ENCODE measurements at regions not wholly inside any gene's neighbourhood (a gene's known extent, or its start where the extent isn't known, plus 50 kb on each side); places are given as distances from the start of the nearest gene placed in this dataset.

DNA sequence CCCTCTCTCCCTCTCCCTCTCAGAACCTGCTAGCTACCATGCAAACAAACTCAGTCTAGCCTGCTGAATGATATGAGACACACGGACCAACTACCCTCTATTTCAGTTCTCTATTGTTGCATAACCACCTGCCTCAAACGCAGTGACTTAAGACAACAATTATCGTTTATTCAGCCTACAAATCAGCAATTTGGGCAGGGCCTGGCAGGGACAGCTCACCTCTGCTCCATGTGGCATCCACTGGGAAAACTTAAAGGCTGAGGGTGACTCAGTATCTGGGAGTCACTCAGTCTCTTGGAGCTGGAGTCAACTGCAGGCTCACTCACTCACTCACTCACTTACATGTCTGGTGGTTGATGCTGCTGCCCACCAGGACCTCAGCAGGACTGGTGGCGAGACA is 121.3 kb downstream of the SEC16B start:
- no peaks in the 10 kb centered on the region for H3K27me3 ChIP-seq (replicated peaks; ENCODE audit: insufficient read depth)
- intact Hi-C loops (cut with DNase I): no loop called here
- no peak overlapping the region for H3K4me3 ChIP-seq
- no peak for DNase-seq (ENCODE audit: low spot score)
- WGBS: 64% methylated on average over 4 of the region's 4 CpGs
- H3K9me3 ChIP-seq: no peaks in the 10 kb centered on the region
- TF ChIP-seq POLR2A (IDR thresholded peaks at IDR 0.05) (no peak), POLR2AphosphoS5 (IDR thresholded peaks at IDR 0.05) (no peak)
- TF ChIP-seq, protein P1, sequence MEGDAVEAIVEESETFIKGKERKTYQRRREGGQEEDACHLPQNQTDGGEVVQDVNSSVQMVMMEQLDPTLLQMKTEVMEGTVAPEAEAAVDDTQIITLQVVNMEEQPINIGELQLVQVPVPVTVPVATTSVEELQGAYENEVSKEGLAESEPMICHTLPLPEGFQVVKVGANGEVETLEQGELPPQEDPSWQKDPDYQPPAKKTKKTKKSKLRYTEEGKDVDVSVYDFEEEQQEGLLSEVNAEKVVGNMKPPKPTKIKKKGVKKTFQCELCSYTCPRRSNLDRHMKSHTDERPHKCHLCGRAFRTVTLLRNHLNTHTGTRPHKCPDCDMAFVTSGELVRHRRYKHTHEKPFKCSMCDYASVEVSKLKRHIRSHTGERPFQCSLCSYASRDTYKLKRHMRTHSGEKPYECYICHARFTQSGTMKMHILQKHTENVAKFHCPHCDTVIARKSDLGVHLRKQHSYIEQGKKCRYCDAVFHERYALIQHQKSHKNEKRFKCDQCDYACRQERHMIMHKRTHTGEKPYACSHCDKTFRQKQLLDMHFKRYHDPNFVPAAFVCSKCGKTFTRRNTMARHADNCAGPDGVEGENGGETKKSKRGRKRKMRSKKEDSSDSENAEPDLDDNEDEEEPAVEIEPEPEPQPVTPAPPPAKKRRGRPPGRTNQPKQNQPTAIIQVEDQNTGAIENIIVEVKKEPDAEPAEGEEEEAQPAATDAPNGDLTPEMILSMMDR (IDR thresholded peaks at IDR 0.05): no peak
- no peak overlapping the region for H3K27ac ChIP-seq
- no peaks in the 10 kb centered on the region for H3K4me1 ChIP-seq (replicated peaks)
- no peaks in the 10 kb centered on the region for H3K36me3 ChIP-seq

DNA sequence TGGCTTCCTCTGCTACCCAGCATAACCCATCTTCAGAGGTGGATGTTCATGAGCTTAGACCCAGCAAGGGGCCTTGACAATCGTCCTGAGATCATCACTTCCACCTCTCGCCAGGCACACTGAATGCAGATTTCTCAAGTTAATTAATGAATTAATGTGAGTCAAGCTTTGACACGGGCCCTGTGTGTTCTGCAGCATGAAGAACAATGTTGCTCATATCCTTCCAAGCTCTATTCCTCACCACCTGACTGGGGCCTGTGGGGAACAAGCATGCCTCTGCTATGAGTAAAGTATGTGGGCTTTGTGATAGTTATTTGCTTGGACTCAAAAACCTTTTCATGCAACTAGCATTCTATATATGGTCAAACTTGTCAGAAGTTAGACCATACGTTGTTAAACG is 122.0 kb downstream of the SEC16B start:
- TF ChIP-seq, protein P1 (IDR thresholded peaks at IDR 0.05): no peak
- no peak for TF ChIP-seq POLR2A (IDR thresholded peaks at IDR 0.05)
- no peak for TF ChIP-seq POLR2AphosphoS5 (IDR thresholded peaks at IDR 0.05)
- H3K27ac ChIP-seq: no peak overlapping the region
- H3K4me1 ChIP-seq (replicated peaks): no peaks in the 10 kb centered on the region
- no peaks in the 10 kb centered on the region for H3K36me3 ChIP-seq
- intact Hi-C loops (cut with DNase I): no loop called here
- H3K27me3 ChIP-seq (replicated peaks; ENCODE audit: insufficient read depth): no peaks in the 10 kb centered on the region
- no peak for DNase-seq (ENCODE audit: low spot score)
- WGBS: 82% methylated on average over 5 of the region's 5 CpGs
- H3K9me3 ChIP-seq: no peaks in the 10 kb centered on the region
- no peak overlapping the region for H3K4me3 ChIP-seq

DNA sequence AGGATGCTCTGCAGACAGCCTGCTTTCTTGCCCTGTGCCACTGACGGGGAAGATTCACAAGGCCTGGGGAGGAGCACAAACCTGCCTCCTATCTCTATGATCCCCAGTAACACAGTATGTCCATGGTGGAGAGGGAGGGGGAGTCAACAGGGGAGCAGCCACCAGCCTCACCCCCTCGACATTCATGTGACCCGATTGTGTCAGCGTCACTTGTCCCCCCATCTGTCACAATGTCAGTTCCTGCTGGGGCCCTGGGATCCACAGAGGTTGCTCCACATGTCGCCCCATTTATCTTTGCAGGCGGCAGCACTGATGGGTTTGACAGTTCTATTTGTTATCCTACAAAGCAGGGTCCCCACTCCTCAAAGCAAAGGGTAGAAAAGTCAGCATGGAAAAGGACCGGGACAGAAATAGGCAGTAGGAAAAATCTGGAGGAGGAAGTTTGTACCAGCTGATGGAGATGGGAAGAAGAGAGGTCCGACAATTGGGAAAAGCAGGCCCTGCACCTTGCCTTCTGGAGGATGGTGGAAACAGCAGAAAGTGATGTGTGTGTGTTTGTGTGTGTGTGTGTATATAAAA is 130.9 kb downstream of the SEC16B start:
- intact Hi-C loops (cut with DNase I): no loop called here
- H3K27me3 ChIP-seq (replicated peaks; ENCODE audit: insufficient read depth): no peaks in the 10 kb centered on the region
- 85% methylated on average over 8 of the region's 8 CpGs for WGBS
- no peak for DNase-seq (ENCODE audit: low spot score)
- no peak overlapping the region for H3K27ac ChIP-seq
- H3K9me3 ChIP-seq: no peaks in the 10 kb centered on the region
- H3K36me3 ChIP-seq: no peaks in the 10 kb centered on the region
- no peak overlapping the region for H3K4me3 ChIP-seq
- no peak for TF ChIP-seq POLR2AphosphoS5 (IDR thresholded peaks at IDR 0.05)
- TF ChIP-seq, protein P1 (IDR thresholded peaks at IDR 0.05): no peak
- TF ChIP-seq POLR2A (IDR thresholded peaks at IDR 0.05): no peak
- no peaks in the 10 kb centered on the region for H3K4me1 ChIP-seq (replicated peaks)

DNA sequence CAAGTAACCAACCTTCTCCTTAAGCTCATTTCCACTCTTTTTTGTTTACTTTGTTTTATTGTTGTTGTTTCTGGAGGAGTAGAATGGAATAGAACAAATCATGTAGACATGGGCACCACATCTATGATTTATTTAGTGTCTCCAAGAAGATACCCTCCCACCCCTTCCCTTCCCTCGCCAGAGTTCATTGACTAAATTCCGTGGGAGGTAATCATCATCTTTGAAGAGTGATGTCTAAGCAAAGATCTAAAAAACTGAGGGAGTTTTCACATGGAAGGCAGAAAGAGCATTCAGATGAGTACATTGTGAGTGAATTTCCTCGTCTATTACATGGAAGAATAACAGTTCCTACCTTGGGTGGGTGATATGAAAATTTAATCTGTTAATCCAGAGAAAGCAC is 136.2 kb downstream of the SEC16B start:
- TF ChIP-seq POLR2A (IDR thresholded peaks at IDR 0.05) (no peak), POLR2AphosphoS5 (IDR thresholded peaks at IDR 0.05) (no peak)
- TF ChIP-seq, protein P1 (IDR thresholded peaks at IDR 0.05): no peak
- intact Hi-C loops (cut with DNase I): no loop called here
- no peaks in the 10 kb centered on the region for H3K36me3 ChIP-seq
- no peak overlapping the region for H3K27ac ChIP-seq
- DNase-seq (ENCODE audit: low spot score): no peak
- no peaks in the 10 kb centered on the region for H3K27me3 ChIP-seq (replicated peaks; ENCODE audit: insufficient read depth)
- no peaks in the 10 kb centered on the region for H3K4me1 ChIP-seq (replicated peaks)
- H3K9me3 ChIP-seq: no peaks in the 10 kb centered on the region
- 42% methylated on average over 3 of the region's 3 CpGs for WGBS
- H3K4me3 ChIP-seq: no peak overlapping the region

DNA sequence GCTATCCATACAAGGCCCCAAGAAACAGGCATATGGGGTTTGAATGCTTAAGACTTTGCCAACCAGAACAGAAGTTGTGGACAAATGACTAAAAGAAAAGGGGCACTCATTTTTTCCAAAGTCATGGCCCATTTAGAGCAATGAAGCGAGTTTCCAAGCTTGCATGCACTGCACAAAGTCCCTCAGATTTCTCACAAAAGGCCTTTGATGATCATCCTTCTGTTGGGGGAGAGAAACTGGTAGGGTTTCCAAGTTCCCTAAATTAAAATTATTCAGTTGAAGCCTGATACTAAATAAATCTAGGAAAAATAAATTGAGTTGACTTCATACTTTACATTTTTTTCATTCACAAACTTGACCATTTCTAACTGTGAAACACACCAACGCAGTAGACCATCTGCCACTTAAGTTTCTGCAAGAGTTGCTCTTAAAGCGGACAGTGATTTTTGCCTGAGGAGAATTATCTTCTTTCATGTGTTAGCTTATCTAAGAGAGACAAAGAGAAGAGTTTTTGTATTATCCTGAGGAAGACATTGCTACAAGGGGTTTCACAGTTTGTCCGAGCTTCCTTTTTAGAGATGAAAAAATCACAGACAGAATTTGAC is 139.2 kb downstream of the SEC16B start:
- H3K27ac ChIP-seq: no peak overlapping the region
- TF ChIP-seq, protein P1 (IDR thresholded peaks at IDR 0.05): no peak
- TF ChIP-seq POLR2AphosphoS5 (IDR thresholded peaks at IDR 0.05) (no peak), POLR2A (IDR thresholded peaks at IDR 0.05) (no peak)
- H3K9me3 ChIP-seq: no peaks in the 10 kb centered on the region
- DNase-seq (ENCODE audit: low spot score): no peak
- H3K27me3 ChIP-seq (replicated peaks; ENCODE audit: insufficient read depth): no peaks in the 10 kb centered on the region
- H3K36me3 ChIP-seq: no peaks in the 10 kb centered on the region
- H3K4me1 ChIP-seq (replicated peaks): no peaks in the 10 kb centered on the region
- WGBS: 91% methylated on average over 4 of the region's 4 CpGs
- no peak overlapping the region for H3K4me3 ChIP-seq
- intact Hi-C loops (cut with DNase I): no loop called here
